Fibroblast of skin of left quadriceps (primary cell): ENCODE measurements at regions not wholly inside any gene's neighbourhood (a gene's known extent, or its start where the extent isn't known, plus 50 kb on each side); places are given as distances from the start of the nearest gene placed in this dataset.

Experiments
- DNase-seq, 2 experiments: peaks; one replicate each; pipeline ENCODE4 v3.0.0-alpha.2; 2013; ENCODE audit warnings: low read depth in 2 of 2

- DNase-seq: no peak
Measured at GRCh38 chr14:89607453-89607852, 190.4 kb upstream of the FOXN3 start.

- no peak for DNase-seq
Measured at GRCh38 chr14:89603938-89604480, 187.0 kb upstream of the FOXN3 start.

DNA sequence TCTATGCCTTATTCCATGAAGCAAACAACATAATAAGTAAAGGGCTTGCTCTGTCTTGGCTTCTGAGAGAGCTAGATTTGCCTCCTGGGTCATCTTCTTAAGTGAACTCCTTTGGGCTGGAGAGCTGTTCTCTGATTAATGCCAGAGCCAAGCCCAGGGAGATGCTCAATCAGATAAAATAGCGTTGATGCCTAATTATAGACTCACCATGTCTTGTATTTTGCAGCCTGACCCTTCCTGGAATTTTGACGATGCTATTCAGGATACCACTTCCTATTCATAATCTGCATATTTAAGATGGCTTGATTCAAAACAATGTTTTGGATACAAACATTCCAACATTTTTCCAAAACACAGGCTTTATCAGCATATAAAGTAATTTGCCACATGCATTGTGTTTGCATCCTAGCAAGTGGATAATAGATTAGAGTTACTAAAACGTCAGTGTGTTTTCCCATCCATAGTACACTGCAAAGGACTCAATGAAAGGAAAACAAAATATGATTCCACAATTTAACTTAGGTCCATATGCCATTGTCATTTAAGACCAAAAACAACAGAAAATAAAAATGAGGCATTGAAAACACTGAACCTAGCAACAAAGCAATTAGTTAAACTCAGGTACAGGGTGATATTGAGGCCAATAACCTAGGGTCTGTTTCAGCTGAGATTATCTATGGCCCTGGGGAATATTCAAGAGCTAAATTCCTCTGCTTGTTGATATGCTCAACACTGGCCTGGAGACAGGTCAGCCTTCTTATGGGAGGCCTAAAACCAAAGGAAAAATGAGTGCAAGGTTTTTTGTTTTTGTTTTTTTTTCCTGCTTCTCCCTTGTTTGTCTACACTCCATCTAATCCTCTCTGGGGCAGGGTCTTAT lies 184.2 kb upstream of the FOXN3 start:
- no peak for DNase-seq

DNA sequence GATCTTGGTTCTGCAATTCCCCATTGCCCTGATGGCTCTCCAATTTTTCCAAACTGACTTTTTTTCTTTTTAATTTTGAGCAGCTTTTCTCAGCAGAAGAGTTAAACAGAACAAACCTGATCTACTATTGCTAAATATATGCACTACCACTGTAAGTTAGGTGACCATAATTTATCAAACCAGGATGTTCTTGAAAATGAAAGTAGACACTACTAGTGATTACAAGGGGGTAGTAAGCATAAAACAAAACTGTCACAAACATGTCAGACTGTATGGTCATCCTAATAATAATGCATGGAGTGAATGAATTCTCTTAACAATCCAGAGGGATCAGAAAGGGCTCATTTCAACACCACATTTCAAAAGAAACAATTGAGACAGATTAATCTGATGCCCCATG lies 183.0 kb upstream of the FOXN3 start:
- DNase-seq: no peak

GRCh38 chr14:89598548-89599186 lies 181.6 kb upstream of the FOXN3 start:
- DNase-seq: no peak

DNA sequence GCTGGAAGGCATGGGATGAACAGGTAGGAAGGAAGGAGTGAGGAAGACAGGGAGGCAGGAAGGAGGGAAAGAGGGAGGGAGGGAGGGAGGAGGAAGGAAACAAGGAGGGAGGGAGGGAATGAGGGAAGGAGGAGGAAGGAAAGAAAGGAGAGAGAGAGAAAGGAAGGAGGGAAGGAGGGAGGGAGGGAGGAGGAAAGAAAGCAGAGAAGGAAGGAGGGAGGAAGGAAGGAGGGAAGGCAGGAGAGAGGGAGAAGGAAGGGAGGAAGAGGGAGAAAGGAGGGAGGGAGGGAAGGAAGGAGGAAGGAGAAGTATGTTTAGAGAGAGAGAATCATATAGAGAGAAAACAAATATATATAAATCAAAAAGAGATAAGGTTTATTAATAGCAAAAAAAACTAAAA lies 175.9 kb upstream of the FOXN3 start:
- DNase-seq: no peak

DNA sequence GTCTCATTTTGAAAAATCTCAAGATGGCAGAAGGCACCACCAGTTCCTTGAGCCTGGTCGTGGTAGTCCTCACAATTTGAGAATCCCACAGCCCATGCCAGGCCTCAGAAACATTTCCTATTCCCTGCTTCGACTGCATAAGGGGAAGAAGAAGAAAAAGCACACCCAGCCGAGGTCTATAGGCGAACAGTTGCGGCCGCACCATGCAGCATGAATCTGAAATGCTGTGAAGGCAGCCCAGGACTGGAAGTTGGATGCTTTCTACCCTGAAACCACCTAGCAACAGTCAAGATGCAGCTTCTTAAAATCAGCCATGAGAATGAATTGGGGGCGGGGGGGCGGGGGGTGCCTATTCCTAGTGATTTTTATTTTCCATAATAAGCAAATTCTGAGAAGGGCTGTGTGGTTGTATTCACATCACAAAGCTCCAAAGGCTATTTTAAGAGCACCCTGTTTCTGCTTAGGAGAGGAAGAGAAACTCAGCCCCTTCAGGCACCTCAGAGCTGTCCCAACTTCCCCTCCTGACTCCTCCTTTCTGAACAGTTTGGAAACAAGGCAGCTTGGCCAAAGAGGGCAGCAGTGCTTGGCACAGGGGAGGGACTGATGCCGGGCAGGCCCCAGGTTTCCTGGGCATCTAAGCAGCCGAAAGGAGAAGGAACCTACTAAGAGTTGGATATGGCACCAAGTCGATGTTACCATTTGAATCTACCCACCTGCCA lies 172.5 kb upstream of the FOXN3 start:
- DNase-seq: no peak

- no peak for DNase-seq
Measured at GRCh38 chr14:89588840-89589296, 171.8 kb upstream of the FOXN3 start.

GRCh38 chr14:89588016-89588415 lies 171.0 kb upstream of the FOXN3 start:
- no peak for DNase-seq

DNA sequence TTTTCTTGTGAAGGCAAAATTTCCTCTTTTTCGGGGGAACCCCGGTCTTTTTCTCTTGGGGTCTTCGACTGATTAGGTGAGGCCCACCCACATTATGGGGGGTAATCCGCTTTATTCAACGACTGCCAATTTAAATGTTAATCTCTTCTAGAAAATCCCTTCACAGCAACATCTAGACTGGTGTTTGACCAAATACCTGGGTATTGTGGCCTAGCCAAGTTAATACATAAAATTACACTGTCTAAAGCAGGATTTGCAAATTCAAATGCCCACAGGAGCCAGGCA lies 170.0 kb upstream of the FOXN3 start:
- no peak for DNase-seq

- no peak for DNase-seq
Measured at GRCh38 chr14:89586258-89587135, 169.5 kb upstream of the FOXN3 start.

DNA sequence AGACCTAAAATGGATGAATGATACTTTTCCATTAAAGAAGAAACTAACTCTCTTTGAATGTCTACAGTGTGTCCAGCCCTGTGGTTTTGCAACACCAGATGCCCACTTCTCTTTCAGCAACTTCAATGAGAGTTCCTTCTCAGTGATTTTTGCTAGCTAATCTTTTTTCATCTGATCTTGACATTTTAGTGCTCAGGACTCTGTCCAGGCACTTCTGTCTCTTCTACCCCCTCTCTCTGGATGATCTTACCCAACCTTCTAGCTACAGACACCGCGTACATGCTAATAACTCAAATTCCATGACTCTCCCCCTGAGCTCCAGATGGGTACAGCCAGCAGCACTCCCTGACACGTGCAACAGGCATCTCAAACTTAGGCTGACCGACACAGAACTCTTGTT lies 161.1 kb upstream of the FOXN3 start:
- DNase-seq: peak; percentile 21 to 23

GRCh38 chr14:89576960-89577359 lies 159.9 kb upstream of the FOXN3 start:
- no peak for DNase-seq

GRCh38 chr14:89576145-89576927 lies 159.3 kb upstream of the FOXN3 start:
- no peak for DNase-seq

GRCh38 chr14:89575386-89576061 lies 158.5 kb upstream of the FOXN3 start:
- DNase-seq: no peak

- DNase-seq: no peak
Measured at GRCh38 chr14:89574420-89574819, 157.4 kb upstream of the FOXN3 start.

DNA sequence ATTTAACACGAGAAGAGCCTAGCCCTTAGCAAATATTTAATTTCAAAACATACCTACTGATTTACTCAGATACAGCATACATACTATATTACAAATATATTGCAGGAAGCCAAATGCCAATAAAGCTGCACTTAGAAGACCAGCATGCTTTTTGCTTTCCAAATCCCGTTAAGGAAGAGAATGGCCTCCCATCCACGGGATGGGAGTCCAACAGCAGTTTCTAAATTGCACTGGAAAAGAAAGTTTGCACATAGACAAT lies 156.3 kb upstream of the FOXN3 start:
- no peak for DNase-seq

DNA sequence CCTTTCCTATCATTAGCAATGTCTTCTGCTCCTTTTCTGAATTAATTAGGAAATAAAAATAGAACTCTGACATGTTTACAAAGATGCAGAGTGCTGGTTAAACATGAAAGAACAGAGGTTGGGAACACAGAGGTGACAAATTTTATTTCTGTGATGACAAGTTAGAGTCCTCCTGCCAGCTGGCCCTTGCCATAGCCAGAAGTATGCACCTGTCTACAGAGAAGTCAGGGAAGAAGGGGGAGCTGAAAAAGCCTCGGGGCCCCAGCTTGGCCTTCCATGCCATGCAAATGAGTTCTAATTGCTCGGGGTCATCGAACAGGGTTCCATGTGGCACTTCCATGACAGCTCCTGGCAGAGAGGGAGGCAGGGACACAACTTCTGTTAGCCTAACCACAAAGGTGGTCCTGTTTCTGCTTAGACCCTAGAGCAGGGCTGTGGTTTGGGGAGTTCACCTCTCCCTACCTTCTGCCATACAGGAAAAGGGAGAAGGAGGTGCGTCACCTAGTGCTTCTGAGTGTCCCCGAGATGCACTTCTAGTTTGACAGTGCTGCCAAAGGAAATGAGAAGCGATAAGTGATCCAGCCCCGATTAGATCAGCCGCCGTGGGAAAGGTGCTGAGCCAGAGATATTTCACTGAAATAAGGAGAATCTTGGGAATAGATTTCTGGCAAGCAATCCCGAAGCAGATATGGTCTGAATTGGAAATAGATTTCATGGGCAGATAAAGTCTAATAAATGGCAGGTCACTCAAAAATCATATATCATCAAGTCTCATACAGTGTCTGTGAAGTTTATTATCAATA lies 155.8 kb upstream of the FOXN3 start:
- DNase-seq: no peak

DNA sequence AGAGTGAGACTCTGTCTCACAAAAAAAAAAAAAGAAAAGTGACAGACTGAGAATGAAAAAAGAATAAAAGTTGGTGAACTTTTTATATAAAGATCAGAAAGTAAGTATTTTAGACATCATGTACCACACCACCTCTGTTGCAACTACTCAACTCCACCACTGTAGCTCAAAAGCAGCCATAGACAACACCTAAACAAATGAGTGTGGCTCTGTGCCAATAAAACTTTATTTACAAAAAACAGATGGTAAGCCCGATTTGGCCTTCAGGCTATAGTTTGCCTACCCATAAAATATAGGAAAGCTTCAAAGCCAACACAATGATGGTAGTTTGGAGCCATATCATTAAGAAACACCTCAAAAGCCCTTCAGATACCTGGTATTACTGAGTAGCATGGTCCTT lies 154.5 kb upstream of the FOXN3 start:
- no peak for DNase-seq
